HEK293 (cell line): ENCODE measurements at regions not wholly inside any gene's neighbourhood (a gene's known extent, or its start where the extent isn't known, plus 50 kb on each side); places are given as distances from the start of the nearest gene placed in this dataset.

Experiments used
- CTCF ChIA-PET: fragments of 350-600 bp; formaldehyde crosslinking; extraction: SDS; loops from one replicate; lab custom pipeline; 2021; ENCODE audit warnings: antibody characterized with exemption; lab: Yijun Ruan, JAX
- POLR2A ChIA-PET: fragments of 300-600 bp; formaldehyde crosslinking; extraction: SDS; loops from one replicate; lab custom pipeline; 2020; ENCODE audit warnings: antibody characterized with exemption, inconsistent platforms; lab: Yijun Ruan, JAX
- H3K27ac ChIP-seq: fragments of 200-500 bp; sonication (Bioruptor generic); 2 replicates; pipeline ENCODE4 v1.5.1; 2014; ENCODE audit warnings: low read depth, low read length, control low read depth, inconsistent platforms; ENCODE audit errors: extremely low read depth
- H3K36me3 ChIP-seq, 2 experiments: fragments of 200-500 bp in 1 of 2; sonication (Bioruptor generic) in 1 of 2; 1 replicate in 1 of 2; 2 replicates in 1 of 2; pipeline ENCODE4 v1.5.1; 2014 to 2017; ENCODE audit warnings: inconsistent platforms in 2 of 2, low read length in 2 of 2; ENCODE audit not compliant: control insufficient read depth in 2 of 2, insufficient read depth in 1 of 2
- H3K4me1 ChIP-seq: fragments of 200-500 bp; sonication (Bioruptor generic); 2 replicates; pipeline ENCODE4 v1.5.1; 2014; ENCODE audit warnings: mild to moderate bottlenecking, low read length, inconsistent platforms; ENCODE audit not compliant: control insufficient read depth, insufficient read depth
- H3K4me3 ChIP-seq: 2 replicates; pipeline ENCODE4 v1.5.1; 2011; ENCODE audit warnings: low read depth, mild to moderate bottlenecking, control low read depth, low read length, moderate library complexity
- H3K9me3 ChIP-seq: fragments of 200-500 bp; sonication (Bioruptor generic); 2 replicates; pipeline ENCODE4 v1.5.1; 2014; ENCODE audit warnings: low read depth, low read length, inconsistent platforms; ENCODE audit not compliant: control insufficient read depth, insufficient read depth
- BCL11B ChIP-seq: fragments of 450-650 bp; formaldehyde crosslinking; IDR thresholded peaks from 2 replicates; pipeline ENCODE4 v1.5.1; 2016; ENCODE audit warnings: low read depth, missing biosample characterization, missing genetic modification characterization
- KLF1 ChIP-seq: fragments of 450-650 bp; formaldehyde crosslinking; IDR thresholded peaks from 2 replicates; pipeline ENCODE4 v1.5.1; 2016; ENCODE audit warnings: missing biosample characterization, missing genetic modification characterization
- KLF8 ChIP-seq: fragments of 450-650 bp; formaldehyde crosslinking; IDR thresholded peaks from 2 replicates; pipeline ENCODE4 v1.5.1; 2016; ENCODE audit warnings: missing biosample characterization, missing genetic modification characterization
- REPIN1 ChIP-seq: fragments of 450-650 bp; formaldehyde crosslinking; IDR thresholded peaks from 2 replicates; pipeline ENCODE4 v1.5.1; 2017; ENCODE audit warnings: missing biosample characterization, missing genetic modification characterization, low read depth
- TCF7L2 ChIP-seq: IDR thresholded peaks from 2 replicates; pipeline ENCODE4 v1.6.1; 2011; ENCODE audit warnings: low read depth, mild to moderate bottlenecking, inconsistent platforms, low read length, moderate library complexity, borderline replicate concordance
- ZBTB1 ChIP-seq: fragments of 450-650 bp; formaldehyde crosslinking; IDR thresholded peaks from 2 replicates; pipeline ENCODE4 v1.5.1; 2016; ENCODE audit warnings: missing biosample characterization, missing genetic modification characterization
- ZFP41 ChIP-seq: fragments of 450-650 bp; formaldehyde crosslinking; IDR thresholded peaks from 2 replicates; pipeline ENCODE4 v1.5.1; 2016; ENCODE audit warnings: missing biosample characterization, missing genetic modification characterization, borderline replicate concordance
- ZNF140 ChIP-seq: fragments of 450-650 bp; formaldehyde crosslinking; IDR thresholded peaks from 2 replicates; pipeline ENCODE4 v1.5.1; 2016; ENCODE audit warnings: missing biosample characterization, missing genetic modification characterization
- ZNF24 ChIP-seq: fragments of 450-650 bp; formaldehyde crosslinking; IDR thresholded peaks from 2 replicates; pipeline ENCODE4 v1.5.1; 2016; ENCODE audit warnings: missing biosample characterization, missing genetic modification characterization
- ZNF350 ChIP-seq: fragments of 450-650 bp; formaldehyde crosslinking; IDR thresholded peaks from 2 replicates; pipeline ENCODE4 v1.5.0; 2017; ENCODE audit warnings: missing biosample characterization, mild to moderate bottlenecking, missing genetic modification characterization
- ZNF354C ChIP-seq: fragments of 450-650 bp; formaldehyde crosslinking; IDR thresholded peaks from 2 replicates; pipeline ENCODE4 v1.5.1; 2016; ENCODE audit warnings: missing biosample characterization, missing genetic modification characterization, low read depth, borderline replicate concordance
- ZNF433 ChIP-seq: fragments of 450-650 bp; formaldehyde crosslinking; IDR thresholded peaks from 2 replicates; pipeline ENCODE4 v1.5.1; 2016; ENCODE audit warnings: missing biosample characterization, missing genetic modification characterization, low read depth
- ZNF658 ChIP-seq: fragments of 450-650 bp; formaldehyde crosslinking; IDR thresholded peaks from 2 replicates; pipeline ENCODE4; 2016; ENCODE audit warnings: missing biosample characterization, missing genetic modification characterization
- ZNF677 ChIP-seq: fragments of 450-650 bp; IDR thresholded peaks from 2 replicates; pipeline ENCODE4 v1.5.0; 2018; ENCODE audit warnings: missing biosample characterization, mild to moderate bottlenecking, missing genetic modification characterization, moderate library complexity
- ZNF747 ChIP-seq: fragments of 450-650 bp; formaldehyde crosslinking; IDR thresholded peaks from 2 replicates; pipeline ENCODE4 v1.5.1; 2016; ENCODE audit warnings: missing biosample characterization, missing genetic modification characterization
- TF ChIP-seq, protein P1 (sequence below): fragments of 450-650 bp; formaldehyde crosslinking; IDR thresholded peaks from 2 replicates; pipeline ENCODE4 v1.5.1; 2016; ENCODE audit warnings: missing biosample characterization, missing genetic modification characterization
- TF ChIP-seq, protein P2 (sequence below): fragments of 450-650 bp; formaldehyde crosslinking; IDR thresholded peaks from 2 replicates; pipeline ENCODE4 v1.5.1; 2016; ENCODE audit warnings: missing biosample characterization, missing genetic modification characterization
- TF ChIP-seq, protein P3 (sequence below): fragments of 450-650 bp; formaldehyde crosslinking; IDR thresholded peaks from 2 replicates; pipeline ENCODE4 v1.5.1; 2016; ENCODE audit warnings: missing biosample characterization, missing genetic modification characterization, borderline replicate concordance
- TF ChIP-seq, protein P4 (sequence below): fragments of 450-650 bp; formaldehyde crosslinking; conservative IDR thresholded peaks from 2 replicates; pipeline ENCODE4 v1.5.1; 2016; ENCODE audit warnings: low read depth, missing biosample characterization, missing genetic modification characterization

DNA sequence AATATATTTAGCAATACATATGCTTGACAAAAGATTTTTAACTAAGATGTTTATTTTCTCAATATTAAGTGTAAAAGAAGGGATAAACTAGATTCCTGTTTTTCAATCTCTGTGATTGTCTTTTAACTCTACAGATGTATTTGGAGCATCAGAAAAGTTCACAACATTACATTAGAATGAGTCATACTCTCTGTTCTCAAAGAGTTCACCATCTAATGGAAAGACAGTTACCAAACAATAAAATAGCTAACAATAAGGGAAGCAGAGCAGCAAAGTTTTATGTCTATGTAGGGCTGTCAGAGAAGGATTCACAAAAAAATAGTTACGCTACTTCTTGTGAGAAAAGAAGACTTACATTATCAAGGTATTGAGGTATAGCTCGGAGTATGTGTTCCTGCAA is 109.2 kb upstream of the MAP2 start:
- TF ChIP-seq KLF8 (tag by site-specific recombination) (no peak), ZNF24 (tag by site-specific recombination) (no peak), ZNF677 (tag by site-specific recombination) (no peak), ZNF140 (tag by site-specific recombination) (no peak), ZNF354C (tag by site-specific recombination) (no peak), BCL11B (tag by site-specific recombination) (no peak), TCF7L2 (no peak), ZNF658 (tag by site-specific recombination) (no peak), KLF1 (no peak), REPIN1 (no peak), ZFP41 (tag by site-specific recombination) (no peak), ZBTB1 (tag by site-specific recombination) (no peak), ZNF433 (tag by site-specific recombination) (no peak), ZNF350 (tag by site-specific recombination) (no peak), ZNF747 (no peak)
- TF ChIP-seq, protein P1, sequence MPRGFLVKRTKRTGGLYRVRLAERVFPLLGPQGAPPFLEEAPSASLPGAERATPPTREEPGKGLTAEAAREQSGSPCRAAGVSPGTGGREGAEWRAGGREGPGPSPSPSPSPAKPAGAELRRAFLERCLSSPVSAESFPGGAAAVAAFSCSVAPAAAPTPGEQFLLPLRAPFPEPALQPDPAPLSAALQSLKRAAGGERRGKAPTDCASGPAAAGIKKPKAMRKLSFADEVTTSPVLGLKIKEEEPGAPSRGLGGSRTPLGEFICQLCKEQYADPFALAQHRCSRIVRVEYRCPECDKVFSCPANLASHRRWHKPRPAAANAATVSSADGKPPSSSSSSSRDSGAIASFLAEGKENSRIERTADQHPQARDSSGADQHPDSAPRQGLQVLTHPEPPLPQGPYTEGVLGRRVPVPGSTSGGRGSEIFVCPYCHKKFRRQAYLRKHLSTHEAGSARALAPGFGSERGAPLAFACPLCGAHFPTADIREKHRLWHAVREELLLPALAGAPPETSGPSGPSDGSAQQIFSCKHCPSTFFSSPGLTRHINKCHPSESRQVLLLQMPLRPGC (tag by site-specific recombination): no peak
- TF ChIP-seq, protein P2, sequence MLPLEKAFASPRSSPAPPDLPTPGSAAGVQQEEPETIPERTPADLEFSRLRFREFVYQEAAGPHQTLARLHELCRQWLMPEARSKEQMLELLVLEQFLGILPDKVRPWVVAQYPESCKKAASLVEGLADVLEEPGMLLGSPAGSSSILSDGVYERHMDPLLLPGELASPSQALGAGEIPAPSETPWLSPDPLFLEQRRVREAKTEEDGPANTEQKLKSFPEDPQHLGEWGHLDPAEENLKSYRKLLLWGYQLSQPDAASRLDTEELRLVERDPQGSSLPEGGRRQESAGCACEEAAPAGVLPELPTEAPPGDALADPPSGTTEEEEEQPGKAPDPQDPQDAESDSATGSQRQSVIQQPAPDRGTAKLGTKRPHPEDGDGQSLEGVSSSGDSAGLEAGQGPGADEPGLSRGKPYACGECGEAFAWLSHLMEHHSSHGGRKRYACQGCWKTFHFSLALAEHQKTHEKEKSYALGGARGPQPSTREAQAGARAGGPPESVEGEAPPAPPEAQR (tag by site-specific recombination): no peak
- TF ChIP-seq, protein P3, sequence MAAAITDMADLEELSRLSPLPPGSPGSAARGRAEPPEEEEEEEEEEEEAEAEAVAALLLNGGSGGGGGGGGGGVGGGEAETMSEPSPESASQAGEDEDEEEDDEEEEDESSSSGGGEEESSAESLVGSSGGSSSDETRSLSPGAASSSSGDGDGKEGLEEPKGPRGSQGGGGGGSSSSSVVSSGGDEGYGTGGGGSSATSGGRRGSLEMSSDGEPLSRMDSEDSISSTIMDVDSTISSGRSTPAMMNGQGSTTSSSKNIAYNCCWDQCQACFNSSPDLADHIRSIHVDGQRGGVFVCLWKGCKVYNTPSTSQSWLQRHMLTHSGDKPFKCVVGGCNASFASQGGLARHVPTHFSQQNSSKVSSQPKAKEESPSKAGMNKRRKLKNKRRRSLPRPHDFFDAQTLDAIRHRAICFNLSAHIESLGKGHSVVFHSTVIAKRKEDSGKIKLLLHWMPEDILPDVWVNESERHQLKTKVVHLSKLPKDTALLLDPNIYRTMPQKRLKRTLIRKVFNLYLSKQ (tag by site-specific recombination): no peak
- TF ChIP-seq, protein P4, sequence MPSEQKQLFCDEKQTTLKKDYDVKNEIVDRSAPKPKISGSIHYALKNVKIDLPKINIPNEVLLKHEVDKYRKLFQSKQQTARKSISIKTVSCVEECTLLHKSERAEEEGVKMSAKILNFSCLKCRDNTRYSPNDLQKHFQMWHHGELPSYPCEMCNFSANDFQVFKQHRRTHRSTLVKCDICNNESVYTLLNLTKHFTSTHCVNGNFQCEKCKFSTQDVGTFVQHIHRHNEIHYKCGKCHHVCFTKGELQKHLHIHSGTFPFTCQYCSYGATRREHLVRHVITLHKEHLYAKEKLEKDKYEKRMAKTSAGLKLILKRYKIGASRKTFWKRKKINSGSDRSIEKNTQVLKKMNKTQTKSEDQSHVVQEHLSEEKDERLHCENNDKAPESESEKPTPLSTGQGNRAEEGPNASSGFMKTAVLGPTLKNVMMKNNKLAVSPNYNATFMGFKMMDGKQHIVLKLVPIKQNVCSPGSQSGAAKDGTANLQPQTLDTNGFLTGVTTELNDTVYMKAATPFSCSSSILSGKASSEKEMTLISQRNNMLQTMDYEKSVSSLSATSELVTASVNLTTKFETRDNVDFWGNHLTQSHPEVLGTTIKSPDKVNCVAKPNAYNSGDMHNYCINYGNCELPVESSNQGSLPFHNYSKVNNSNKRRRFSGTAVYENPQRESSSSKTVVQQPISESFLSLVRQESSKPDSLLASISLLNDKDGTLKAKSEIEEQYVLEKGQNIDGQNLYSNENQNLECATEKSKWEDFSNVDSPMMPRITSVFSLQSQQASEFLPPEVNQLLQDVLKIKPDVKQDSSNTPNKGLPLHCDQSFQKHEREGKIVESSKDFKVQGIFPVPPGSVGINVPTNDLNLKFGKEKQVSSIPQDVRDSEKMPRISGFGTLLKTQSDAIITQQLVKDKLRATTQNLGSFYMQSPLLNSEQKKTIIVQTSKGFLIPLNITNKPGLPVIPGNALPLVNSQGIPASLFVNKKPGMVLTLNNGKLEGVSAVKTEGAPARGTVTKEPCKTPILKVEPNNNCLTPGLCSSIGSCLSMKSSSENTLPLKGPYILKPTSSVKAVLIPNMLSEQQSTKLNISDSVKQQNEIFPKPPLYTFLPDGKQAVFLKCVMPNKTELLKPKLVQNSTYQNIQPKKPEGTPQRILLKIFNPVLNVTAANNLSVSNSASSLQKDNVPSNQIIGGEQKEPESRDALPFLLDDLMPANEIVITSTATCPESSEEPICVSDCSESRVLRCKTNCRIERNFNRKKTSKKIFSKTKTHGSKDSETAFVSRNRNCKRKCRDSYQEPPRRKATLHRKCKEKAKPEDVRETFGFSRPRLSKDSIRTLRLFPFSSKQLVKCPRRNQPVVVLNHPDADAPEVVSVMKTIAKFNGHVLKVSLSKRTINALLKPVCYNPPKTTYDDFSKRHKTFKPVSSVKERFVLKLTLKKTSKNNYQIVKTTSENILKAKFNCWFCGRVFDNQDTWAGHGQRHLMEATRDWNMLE (tag by site-specific recombination): no peak
- ChIA-PET POLR2A (no interaction called here), CTCF (no interaction called here)
- no peak overlapping the region for H3K4me3 ChIP-seq
- no peaks in the 10 kb centered on the region for H3K36me3 ChIP-seq
- no peaks in the 10 kb centered on the region for H3K9me3 ChIP-seq
- H3K4me1 ChIP-seq: no peaks in the 10 kb centered on the region
- H3K27ac ChIP-seq: no peak overlapping the region
